Motor neuron (in vitro differentiated cells): ENCODE measurements at regions not wholly inside any gene's neighbourhood (a gene's known extent, or its start where the extent isn't known, plus 50 kb on each side); places are given as distances from the start of the nearest gene placed in this dataset.

ENCODE experiments used
- ATAC-seq, 8 experiments: fragments of 200-7000 bp; cut with Tn5 transposase; replicated peaks in 6 of 8; 2 replicates each; pipeline ENCODE4 v1.8.0; 2021; ENCODE audit warnings: mild to moderate bottlenecking in 8 of 8, moderate library complexity in 8 of 8
- H3K27ac ChIP-seq, 2 donors: fragments of 250-450 bp; sonication (Bioruptor Pico); 2 replicates each; pipeline ENCODE4 v1.9.0; 2021; ENCODE audit warnings: antibody characterized with exemption in 2 of 2, mild to moderate bottlenecking in 2 of 2, moderate library complexity in 1 of 2
- H3K4me1 ChIP-seq, 2 donors: fragments of 250-450 bp; sonication (Bioruptor Pico); replicated peaks in 1 of 2; 2 replicates each; pipeline ENCODE4 v1.6.1; 2021; ENCODE audit warnings: antibody characterized with exemption in 2 of 2, mild to moderate bottlenecking in 2 of 2, moderate library complexity in 1 of 2
- H3K4me3 ChIP-seq, 5 donors: fragments of 250-450 bp; sonication (Bioruptor Pico); 2 replicates each; pipeline ENCODE4 v1.9.0; 2021; ENCODE audit warnings: antibody characterized with exemption in 5 of 5, mild to moderate bottlenecking in 5 of 5, moderate library complexity in 4 of 5
- whole genome bisulfite sequencing, 10 experiments: fragments of 450-650 bp; shearing (Covaris generic); methylation state at CpG; one replicate each; pipeline ENCODE4 v1.0.0; 2022; 5-methylcytosine and 5-hydroxymethylcytosine counted together
- in situ Hi-C, 9 experiments: fragments of 400-800 bp; cut with MboI; loops; one replicate each; pipeline ENCODE4 v1.15.0; 2021; ENCODE audit warnings: low sequenced_read_pairs in 9 of 9, low pct_unique_long_range_greater_than_20kb in 2 of 9; ENCODE audit not compliant: unreplicated experiment in 9 of 9

DNA sequence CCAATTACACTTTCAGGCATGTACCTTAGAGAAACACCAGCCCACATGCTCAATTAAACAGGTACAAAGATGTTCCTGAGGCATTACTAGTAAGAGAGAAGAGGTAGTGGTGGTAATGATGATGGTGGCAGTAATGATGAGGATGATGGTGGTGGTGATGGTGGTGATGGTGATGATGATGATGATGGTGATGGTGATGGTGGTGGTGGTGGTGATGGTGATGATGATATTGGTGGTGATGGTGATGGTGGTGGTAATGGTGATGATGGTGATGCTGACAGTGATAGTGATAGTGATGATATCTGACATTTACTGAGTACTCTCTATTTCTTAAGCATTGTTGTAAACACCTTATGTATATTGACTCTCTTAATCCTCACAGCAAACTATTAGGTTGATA lies 318.4 kb downstream of the NSG2 start:
- no peaks in the 10 kb centered on the region for H3K4me1 ChIP-seq
- in situ Hi-C loops: no loop called here
- no peak for ATAC-seq
- no peak overlapping the region for H3K27ac ChIP-seq
- H3K4me3 ChIP-seq: no peak overlapping the region

- Histone ChIP-seq H3K4me3 (no peak overlapping the region), H3K4me1 (no peaks in the 10 kb centered on the region), H3K27ac (no peak overlapping the region)
- in situ Hi-C loops: no loop called here
- 0 to 86% (median 53%) methylated on average over 1 to 2 of the region's 2 CpGs; no CpG with 5 or more reads in 2 of the 10 experiments for WGBS, 10 experiments
- ATAC-seq: no peak
Observed at GRCh38 chr5:174364676-174365075, 319.2 kb downstream of the NSG2 start.

DNA sequence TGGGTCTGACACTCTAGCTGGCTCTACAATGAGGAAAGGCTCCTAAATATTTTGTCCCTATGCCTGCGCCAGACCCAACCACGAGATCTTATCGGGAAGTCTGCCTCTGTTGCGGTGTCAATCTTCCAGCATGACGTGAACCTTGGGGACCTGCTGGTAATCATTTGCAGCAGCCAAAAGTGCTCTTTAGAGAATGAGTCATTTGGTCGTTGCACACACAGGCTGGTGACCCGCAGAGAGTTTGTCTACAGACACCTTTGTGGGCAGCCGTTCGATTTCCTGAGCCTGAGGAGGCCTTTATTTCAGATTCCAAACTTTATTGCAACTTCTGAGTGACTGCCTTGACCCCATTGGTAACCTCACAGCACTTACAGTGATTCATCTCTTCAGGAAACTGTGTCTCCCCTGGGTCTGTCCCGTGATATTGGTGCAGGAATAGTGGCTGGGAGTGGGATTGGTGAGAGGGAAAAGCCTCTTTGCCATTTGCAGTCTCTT lies 326.1 kb downstream of the NSG2 start:
- peak in 1 of 8 experiments; percentile 12 for ATAC-seq
- Histone ChIP-seq H3K4me1 (no peaks in the 10 kb centered on the region), H3K27ac (no peak overlapping the region), H3K4me3 (no peak overlapping the region)
- WGBS, 10 experiments: 0 to 93% (median 56%) methylated on average over 1 to 9 of the region's 10 CpGs; no CpG with 5 or more reads in 3 of the 10 experiments
- in situ Hi-C loops: no loop called here

- ATAC-seq: no peak
- 8 to 100% (median 82%) methylated on average over 1 to 7 of the region's 8 CpGs; no CpG with 5 or more reads in 2 of the 10 experiments for WGBS, 10 experiments
- no peak overlapping the region for H3K4me3 ChIP-seq
- in situ Hi-C loops: no loop called here
- no peaks in the 10 kb centered on the region for H3K4me1 ChIP-seq
- no peak overlapping the region for H3K27ac ChIP-seq
Observed at GRCh38 chr5:174374206-174374605, 328.7 kb downstream of the NSG2 start.

- no peak overlapping the region for H3K27ac ChIP-seq
- no peaks in the 10 kb centered on the region for H3K4me1 ChIP-seq
- no peak overlapping the region for H3K4me3 ChIP-seq
- in situ Hi-C loops: no loop called here
- no peak for ATAC-seq
- WGBS, 10 experiments: 20 to 66% (median 41%) methylated on average over 1 to 2 of the region's 4 CpGs; no CpG with 5 or more reads in 4 of the 10 experiments
Observed at GRCh38 chr5:174376056-174376455, 330.6 kb downstream of the NSG2 start.

DNA sequence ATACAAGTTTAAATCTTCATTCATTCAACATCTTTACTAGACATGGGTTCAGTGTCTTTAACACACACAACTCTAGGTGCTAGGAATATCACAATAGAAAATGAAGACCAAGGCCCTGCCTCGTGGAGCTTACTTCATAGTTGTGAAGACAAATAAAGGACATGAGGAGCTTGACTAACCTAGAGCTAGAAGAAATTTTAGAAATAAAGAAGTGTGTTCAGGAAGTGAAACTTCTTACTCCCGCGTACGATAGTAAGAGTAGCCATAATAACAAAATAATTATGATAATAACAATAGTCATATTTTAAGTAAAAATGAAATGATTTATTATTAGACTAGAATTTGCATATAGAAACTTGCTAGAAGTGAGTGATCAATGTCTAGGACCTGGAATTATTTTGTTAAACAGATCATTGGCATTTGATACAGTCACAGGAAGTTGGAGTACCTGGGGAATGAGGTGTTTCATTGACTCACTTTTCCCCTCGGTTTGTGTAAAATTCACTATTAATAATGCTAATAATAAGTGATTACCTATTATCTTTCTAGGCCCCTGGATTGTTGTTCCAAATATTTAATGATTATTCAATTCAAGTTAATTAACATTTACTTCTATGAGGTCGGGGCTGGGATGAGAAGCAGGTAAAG lies 331.3 kb downstream of the NSG2 start:
- 0 to 100% (median 74%) methylated on average over 3 to 6 of the region's 6 CpGs; no CpG with 5 or more reads in 1 of the 10 experiments for WGBS, 10 experiments
- Histone ChIP-seq H3K27ac (no peak overlapping the region), H3K4me3 (no peak overlapping the region), H3K4me1 (no peaks in the 10 kb centered on the region)
- ATAC-seq: no peak
- in situ Hi-C loops: no loop called here

DNA sequence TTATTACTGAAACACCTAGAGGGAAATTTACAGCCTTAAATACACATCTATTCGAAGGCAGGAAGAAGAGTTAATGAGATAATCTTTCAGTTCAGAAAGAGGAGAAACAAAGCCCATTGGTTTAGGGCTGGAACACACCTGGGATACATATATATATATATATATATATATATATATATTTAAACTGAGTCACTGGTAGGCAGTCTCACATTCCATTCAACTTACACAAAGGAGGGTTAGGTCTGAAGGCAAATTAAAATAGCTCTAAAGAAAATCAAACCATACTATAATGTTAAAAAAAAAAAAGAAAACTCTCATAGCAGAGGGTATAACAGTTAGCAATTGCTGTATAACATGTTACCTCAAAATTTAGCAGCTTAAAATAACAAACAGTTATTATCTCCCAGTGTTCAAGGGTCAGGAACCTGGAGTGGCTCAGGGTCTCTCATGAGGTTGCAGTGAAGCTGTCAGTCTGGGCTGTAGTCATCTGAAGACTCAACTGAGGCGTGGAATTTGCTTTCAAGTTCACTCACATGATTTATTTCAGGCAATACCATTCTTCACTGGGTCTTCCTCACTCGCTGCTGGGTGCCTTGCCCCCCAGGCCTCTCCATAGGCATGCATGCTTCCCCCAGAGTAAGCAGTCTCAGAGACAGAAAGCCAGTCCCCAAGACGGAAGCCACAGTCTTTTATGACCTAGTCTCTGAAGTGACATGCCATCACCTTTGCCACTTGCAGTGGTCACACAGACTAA lies 332.8 kb downstream of the NSG2 start:
- H3K4me1 ChIP-seq: no peaks in the 10 kb centered on the region
- WGBS, 10 experiments: 0 to 80% (median 63%) methylated on average over 1 to 3 of the region's 4 CpGs; no CpG with 5 or more reads in 2 of the 10 experiments
- no peak overlapping the region for H3K27ac ChIP-seq
- ATAC-seq: no peak
- no peak overlapping the region for H3K4me3 ChIP-seq
- in situ Hi-C loops: no loop called here

DNA sequence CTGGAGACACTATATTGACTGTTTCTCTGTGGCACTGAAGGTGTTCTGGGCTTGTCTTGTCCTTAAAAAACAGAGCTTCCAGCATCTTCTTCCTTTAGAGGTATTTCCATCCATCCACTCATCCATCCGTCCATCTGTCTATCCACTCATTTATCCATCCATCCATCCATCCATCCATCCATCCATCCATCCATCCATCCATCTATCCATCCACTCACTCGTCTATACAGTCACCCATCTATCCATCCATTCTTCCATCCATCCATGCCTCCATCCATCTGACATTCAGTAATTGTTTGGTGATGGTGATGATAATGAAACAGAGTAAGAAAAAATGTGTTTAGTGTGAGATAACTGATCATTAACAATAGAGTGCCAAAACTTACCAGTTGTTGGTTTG lies 334.8 kb downstream of the NSG2 start:
- 50 to 86% (median 63%) methylated on average over 1 to 2 of the region's 2 CpGs; no CpG with 5 or more reads in 6 of the 10 experiments for WGBS, 10 experiments

DNA sequence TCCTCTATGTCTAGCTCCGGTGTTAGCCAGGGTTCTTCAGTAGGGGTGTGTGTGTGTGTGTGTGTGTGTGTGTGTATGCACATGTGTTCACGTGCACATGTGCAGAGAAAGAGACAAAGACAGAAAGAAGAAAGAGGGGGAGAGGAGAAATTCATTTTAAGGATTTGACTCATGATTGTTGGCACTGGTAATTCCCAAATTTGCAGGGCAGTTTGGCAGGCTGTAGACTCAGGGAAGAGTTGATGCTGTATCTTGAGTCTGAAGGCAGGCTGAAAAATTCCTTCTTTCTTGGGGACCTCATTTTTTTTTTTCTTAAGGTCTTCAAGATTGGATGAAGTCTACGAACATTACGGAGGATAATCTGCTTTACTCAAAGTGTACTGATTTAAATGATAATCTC lies 335.7 kb downstream of the NSG2 start:
- no peaks in the 10 kb centered on the region for H3K4me1 ChIP-seq
- WGBS, 10 experiments: 20 to 100% (median 79%) methylated on average over 1 to 4 of the region's 4 CpGs; no CpG with 5 or more reads in 3 of the 10 experiments
- in situ Hi-C loops: no loop called here

More for the DNA sequence above, 334.8 kb downstream of the NSG2 start:
- no peak overlapping the region for H3K4me3 ChIP-seq
- no peak overlapping the region for H3K27ac ChIP-seq
- in situ Hi-C loops: no loop called here
- ATAC-seq: no peak
- no peaks in the 10 kb centered on the region for H3K4me1 ChIP-seq

GRCh38 chr5:174383210-174384167 lies 338.0 kb downstream of the NSG2 start:
- H3K27ac ChIP-seq: no peak overlapping the region
- H3K4me1 ChIP-seq: no peaks in the 10 kb centered on the region
- in situ Hi-C loops: no loop called here
- no peak overlapping the region for H3K4me3 ChIP-seq
- no peak for ATAC-seq
- 0 to 94% (median 71%) methylated on average over 1 to 3 of the region's 3 CpGs for WGBS, 10 experiments

More for the DNA sequence above, 335.7 kb downstream of the NSG2 start:
- no peak for ATAC-seq
- no peak overlapping the region for H3K27ac ChIP-seq
- H3K4me3 ChIP-seq: no peak overlapping the region

- Histone ChIP-seq H3K4me3 (no peak overlapping the region), H3K27ac (no peak overlapping the region), H3K4me1 (no peaks in the 10 kb centered on the region)
- WGBS, 10 experiments: 3 to 95% (median 90%) methylated on average over 1 to 17 of the region's 17 CpGs; no CpG with 5 or more reads in 1 of the 10 experiments
- peak in 1 of 8 experiments; percentile 11 for ATAC-seq
- in situ Hi-C loops: no loop called here
Observed at GRCh38 chr5:174384509-174384947, 339.0 kb downstream of the NSG2 start.

- no peak for ATAC-seq
- WGBS, 10 experiments: 0 to 100% (median 72%) methylated on average over 1 to 3 of the region's 3 CpGs; no CpG with 5 or more reads in 1 of the 10 experiments
- in situ Hi-C loops: no loop called here
- Histone ChIP-seq H3K4me3 (no peak overlapping the region), H3K27ac (no peak overlapping the region), H3K4me1 (no peaks in the 10 kb centered on the region)
Observed at GRCh38 chr5:174386306-174386705, 338.1 kb upstream of the MSX2 start.

DNA sequence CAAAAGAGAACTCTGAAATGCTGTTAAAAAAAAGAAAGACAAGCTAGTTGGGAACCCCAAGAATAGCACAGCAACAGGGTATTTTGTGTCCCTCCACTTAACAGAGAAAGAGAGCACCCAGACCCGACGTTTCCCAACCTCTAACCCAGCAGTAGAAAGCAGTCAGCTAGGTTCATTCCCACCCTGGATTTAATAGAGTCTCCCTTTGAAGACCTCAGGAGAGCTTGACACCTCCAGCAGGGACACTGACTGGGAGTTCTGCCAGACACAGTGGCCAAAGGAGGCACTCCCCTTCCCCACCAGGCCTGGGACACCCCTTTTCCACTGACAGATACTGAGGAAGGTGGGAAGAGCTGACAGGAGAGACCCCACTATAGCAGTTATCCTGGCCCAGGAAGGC lies 337.5 kb upstream of the MSX2 start:
- WGBS, 10 experiments: 0 to 100% methylated on average over 2 of the region's 2 CpGs; no CpG with 5 or more reads in 8 of the 10 experiments
- Histone ChIP-seq H3K4me1 (no peaks in the 10 kb centered on the region), H3K4me3 (no peak overlapping the region), H3K27ac (no peak overlapping the region)
- in situ Hi-C loops: no loop called here
- no peak for ATAC-seq
